Colonic mucosa (tissue), 4 donors: ENCODE measurements at regions not wholly inside any gene's neighbourhood (a gene's known extent, or its start where the extent isn't known, plus 50 kb on each side); places are given as distances from the start of the nearest gene placed in this dataset.

Experiments
- DNase-seq: peaks from one replicate; pipeline ENCODE4 v3.0.0-alpha.2; 2020
- H3K27ac ChIP-seq: fragments of 200-600 bp; one replicate; pipeline ENCODE4 v1.8.0; 2021
- H3K27me3 ChIP-seq: fragments of 200-600 bp; one replicate; pipeline ENCODE4 v1.8.0; 2021
- H3K36me3 ChIP-seq: fragments of 200-600 bp; one replicate; pipeline ENCODE4 v1.8.0; 2021
- H3K4me1 ChIP-seq: fragments of 200-600 bp; one replicate; pipeline ENCODE4 v1.8.0; 2021; ENCODE audit warnings: mild to moderate bottlenecking
- H3K4me3 ChIP-seq: fragments of 200-600 bp; one replicate; pipeline ENCODE4 v1.8.0; 2021
- H3K9ac ChIP-seq, 2 donors: one replicate each; pipeline ENCODE4 v1.7.0; 2013; ENCODE audit warnings: control low read depth in 2 of 2, low read depth in 2 of 2, low read length in 2 of 2
- H3K9me3 ChIP-seq: fragments of 200-600 bp; one replicate; pipeline ENCODE4 v1.8.0; 2021
- CTCF ChIP-seq: fragments of 200-600 bp; IDR thresholded peaks from one replicate; pipeline ENCODE4 v1.8.0; 2022; ENCODE audit warnings: antibody characterized with exemption, mild to moderate bottlenecking
- intact Hi-C: fragments of 100-400 bp; cut with DNase I; formaldehyde crosslinking; loops from one replicate; pipeline ENCODE4 v1.14.1; 2022
- donor health status: healthy.
- donor health status: DM: no; HTN: no; CAD: no.
- donor health status: DM: no; HTN: no; CAD: no.

GRCh38 chr4:13990596-13991589 is 363.4 kb upstream of the BOD1L1 start:
- no peak overlapping the region for H3K9ac ChIP-seq
- H3K36me3 ChIP-seq, result no peaks in the 10 kb centered on the region
- no peaks in the 10 kb centered on the region for H3K27me3 ChIP-seq
- no peaks in the 10 kb centered on the region for H3K4me1 ChIP-seq
- no peak overlapping the region for H3K4me3 ChIP-seq
- H3K27ac ChIP-seq, result no peak overlapping the region
- intact Hi-C loops, result no loop called here
- no peak for TF ChIP-seq CTCF
- DNase-seq, result no peak
- H3K9me3 ChIP-seq, result no peaks in the 10 kb centered on the region

- H3K9ac ChIP-seq, result no peak overlapping the region
- no peak overlapping the region for H3K27ac ChIP-seq
- H3K36me3 ChIP-seq, result no peaks in the 10 kb centered on the region
- no peak for DNase-seq
- no peak overlapping the region for H3K4me3 ChIP-seq
- H3K4me1 ChIP-seq, result no peaks in the 10 kb centered on the region
- no peaks in the 10 kb centered on the region for H3K27me3 ChIP-seq
- H3K9me3 ChIP-seq, result no peaks in the 10 kb centered on the region
- intact Hi-C loops, result no loop called here
- TF ChIP-seq CTCF, result no peak
Observed at GRCh38 chr4:13992041-13992440, 364.5 kb upstream of the BOD1L1 start.

- no peaks in the 10 kb centered on the region for H3K4me1 ChIP-seq
- DNase-seq, result no peak
- no peak overlapping the region for H3K27ac ChIP-seq
- no peak for TF ChIP-seq CTCF
- intact Hi-C loops, result no loop called here
- no peaks in the 10 kb centered on the region for H3K36me3 ChIP-seq
- no peaks in the 10 kb centered on the region for H3K9me3 ChIP-seq
- no peaks in the 10 kb centered on the region for H3K27me3 ChIP-seq
- H3K9ac ChIP-seq, result no peak overlapping the region
- no peak overlapping the region for H3K4me3 ChIP-seq
Observed at GRCh38 chr4:13992975-13993520, 365.5 kb upstream of the BOD1L1 start.

GRCh38 chr4:13994016-13994415 is 366.5 kb upstream of the BOD1L1 start:
- no peak for TF ChIP-seq CTCF
- no peak for DNase-seq
- Histone ChIP-seq H3K4me1 (no peaks in the 10 kb centered on the region), H3K4me3 (no peak overlapping the region), H3K27ac (no peak overlapping the region), H3K9me3 (no peaks in the 10 kb centered on the region), H3K36me3 (no peaks in the 10 kb centered on the region), H3K27me3 (no peaks in the 10 kb centered on the region), H3K9ac (no peak overlapping the region)
- intact Hi-C loops, result no loop called here

GRCh38 chr4:13998850-13999445 is 371.4 kb upstream of the BOD1L1 start:
- no peaks in the 10 kb centered on the region for H3K4me1 ChIP-seq
- no peak overlapping the region for H3K27ac ChIP-seq
- no peak for TF ChIP-seq CTCF
- H3K36me3 ChIP-seq, result no peaks in the 10 kb centered on the region
- no peak for DNase-seq
- no peaks in the 10 kb centered on the region for H3K27me3 ChIP-seq
- no peaks in the 10 kb centered on the region for H3K9me3 ChIP-seq
- no peak overlapping the region for H3K4me3 ChIP-seq
- H3K9ac ChIP-seq, result no peak overlapping the region
- intact Hi-C loops, result no loop called here
